ENCODE measurements at regions not wholly inside any gene's neighbourhood (a gene's known extent, or its start where the extent isn't known, plus 50 kb on each side); places are given as distances from the start of the nearest gene placed in this dataset.

DNA sequence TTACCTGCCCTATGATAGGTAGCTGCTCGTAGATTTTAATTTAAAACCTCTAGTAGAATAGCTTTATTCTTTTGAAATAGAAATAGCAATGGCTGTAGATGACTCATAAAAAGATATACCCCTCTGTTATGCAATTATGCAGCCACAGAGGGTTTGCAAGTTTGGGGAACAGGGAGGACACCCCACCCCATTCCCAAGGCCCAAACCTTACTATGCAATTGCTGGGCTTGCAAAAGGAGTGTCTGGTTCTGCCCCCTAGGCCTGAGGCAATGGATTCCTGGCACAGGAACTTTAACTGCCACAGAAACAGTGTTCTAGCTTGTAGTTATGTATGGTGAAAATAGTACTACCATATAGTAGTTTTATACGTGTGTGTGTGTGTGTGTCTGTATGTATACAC, 403.3 kb downstream of the ADAMTS20 start:
- DNase-seq (ENCODE audit: low read depth, low spot score), result no peak

GRCh38 chr12:43147878-43148277, 404.1 kb downstream of the ADAMTS20 start:
- in situ Hi-C loops (cut with HindIII; ENCODE audit: low pct_unique_long_range_greater_than_20kb, low sequenced_read_pairs), result no loop called here
- DNase-seq (ENCODE audit: low read depth, low spot score), result no peak

More for the DNA sequence above, 403.3 kb downstream of the ADAMTS20 start:
- in situ Hi-C loops (cut with HindIII; ENCODE audit: low pct_unique_long_range_greater_than_20kb, low sequenced_read_pairs), result no loop called here

DNA sequence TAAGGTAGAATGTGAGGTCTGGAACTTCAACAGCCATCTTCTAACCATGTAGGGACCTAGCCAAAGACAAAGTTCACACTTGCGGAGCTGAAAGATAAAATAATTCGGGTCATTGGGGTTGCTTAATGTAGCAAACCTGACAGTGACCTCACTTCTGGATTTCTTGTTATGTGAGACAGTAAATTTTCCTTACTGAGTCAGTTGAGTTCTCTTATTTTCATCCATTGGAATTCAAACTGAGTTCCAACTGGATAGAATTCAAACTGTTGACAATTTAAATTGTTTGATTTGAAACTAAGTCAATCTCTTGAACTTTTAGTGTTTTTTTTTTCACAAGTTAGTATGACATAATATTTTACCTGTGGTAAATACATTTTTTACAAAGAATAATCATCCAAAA, 406.5 kb downstream of the ADAMTS20 start:
- in situ Hi-C loops (cut with HindIII; ENCODE audit: low pct_unique_long_range_greater_than_20kb, low sequenced_read_pairs), result no loop called here
- DNase-seq (ENCODE audit: low read depth, low spot score), result no peak

GRCh38 chr12:43143278-43143677, 408.7 kb downstream of the ADAMTS20 start:
- DNase-seq (ENCODE audit: low read depth, low spot score), result no peak
- in situ Hi-C loops (cut with HindIII; ENCODE audit: low pct_unique_long_range_greater_than_20kb, low sequenced_read_pairs), result no loop called here

- no peak for DNase-seq (ENCODE audit: low read depth, low spot score)
- in situ Hi-C loops (cut with HindIII; ENCODE audit: low pct_unique_long_range_greater_than_20kb, low sequenced_read_pairs), result no loop called here
Observed at GRCh38 chr12:43132291-43132690, 419.7 kb downstream of the ADAMTS20 start.

DNA sequence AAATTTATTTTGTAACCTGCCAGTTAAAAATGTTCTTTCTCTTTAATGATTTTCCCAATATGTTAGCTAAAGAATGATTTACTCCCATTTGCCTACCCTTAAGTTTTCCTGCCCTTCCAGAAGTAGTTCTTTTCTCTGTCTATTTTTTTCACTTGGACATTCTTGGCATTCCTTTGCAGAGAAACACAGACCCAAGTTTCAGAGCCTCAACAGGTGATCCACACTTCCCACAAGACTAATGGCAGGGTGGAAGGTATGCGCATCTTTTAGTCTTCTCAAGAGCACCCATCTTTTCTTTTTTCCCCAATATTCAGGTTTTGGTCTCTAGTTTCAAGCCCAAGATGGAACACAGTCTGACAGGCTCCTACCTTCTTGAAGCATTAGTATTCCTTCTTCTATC, 420.7 kb downstream of the ADAMTS20 start:
- in situ Hi-C loops (cut with HindIII; ENCODE audit: low pct_unique_long_range_greater_than_20kb, low sequenced_read_pairs), result no loop called here
- no peak for DNase-seq (ENCODE audit: low read depth, low spot score)

- DNase-seq (ENCODE audit: low read depth, low spot score), result no peak
- in situ Hi-C loops (cut with HindIII; ENCODE audit: low pct_unique_long_range_greater_than_20kb, low sequenced_read_pairs), result no loop called here
Observed at GRCh38 chr12:43127886-43128549, 424.0 kb downstream of the ADAMTS20 start.

DNA sequence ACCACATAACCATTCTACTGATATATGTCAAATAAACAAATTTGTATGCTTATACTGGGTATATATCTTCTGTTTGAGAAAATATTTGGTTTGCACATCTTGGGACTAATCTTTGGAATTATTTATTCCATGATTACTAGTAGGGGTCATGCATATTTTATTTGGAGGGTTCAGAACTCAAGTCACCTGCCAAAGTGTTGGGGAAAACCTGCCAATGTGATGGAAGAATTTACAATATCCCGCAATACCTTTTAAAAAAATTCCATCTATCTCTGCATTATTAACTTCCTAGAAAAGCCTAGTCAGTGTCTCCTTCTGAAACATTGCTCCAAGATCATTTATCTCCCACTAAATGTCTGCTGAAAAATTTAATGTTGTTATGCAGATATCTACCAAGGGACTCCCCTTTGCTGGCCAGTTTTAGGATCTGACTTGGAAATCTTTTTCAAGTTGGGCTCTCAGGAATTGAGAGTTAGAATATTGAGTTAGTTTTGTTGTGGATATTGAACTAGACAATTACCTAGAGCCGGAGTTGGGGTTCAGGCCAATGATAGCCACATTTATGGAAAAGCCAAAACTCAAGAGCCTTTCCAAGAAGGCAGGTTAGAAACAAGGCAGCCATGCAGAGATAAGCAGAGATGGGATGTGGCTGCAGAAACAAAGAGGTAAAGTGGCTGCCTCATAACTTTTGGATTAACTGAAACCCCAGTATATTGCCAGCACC, 425.2 kb downstream of the ADAMTS20 start:
- DNase-seq (ENCODE audit: low read depth, low spot score), result no peak
- in situ Hi-C loops (cut with HindIII; ENCODE audit: low pct_unique_long_range_greater_than_20kb, low sequenced_read_pairs), result no loop called here

DNA sequence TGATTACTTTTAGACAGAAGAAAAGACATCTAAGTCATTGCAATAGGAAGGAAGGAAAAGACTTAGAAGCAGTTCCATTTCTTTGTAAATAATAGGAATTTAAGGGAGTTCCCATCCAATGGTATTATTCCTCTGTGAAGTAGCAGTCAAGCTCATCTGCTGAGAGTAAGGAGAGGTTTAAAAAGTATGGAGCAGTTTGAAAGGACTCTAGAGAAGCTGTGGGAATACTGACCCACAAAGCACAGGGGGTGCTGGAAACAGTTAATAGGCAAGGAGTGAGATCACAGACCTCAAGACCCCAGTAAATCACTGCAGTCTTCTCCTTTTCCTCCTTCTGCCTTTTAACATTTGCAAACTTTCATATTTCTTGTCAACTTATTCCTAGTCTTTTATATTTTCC, 428.5 kb downstream of the ADAMTS20 start:
- no peak for DNase-seq (ENCODE audit: low read depth, low spot score)
- in situ Hi-C loops (cut with HindIII; ENCODE audit: low pct_unique_long_range_greater_than_20kb, low sequenced_read_pairs), result no loop called here

GRCh38 chr12:43120150-43120549, 431.9 kb downstream of the ADAMTS20 start:
- no peak for DNase-seq (ENCODE audit: low read depth, low spot score)
- in situ Hi-C loops (cut with HindIII; ENCODE audit: low pct_unique_long_range_greater_than_20kb, low sequenced_read_pairs), result no loop called here

DNA sequence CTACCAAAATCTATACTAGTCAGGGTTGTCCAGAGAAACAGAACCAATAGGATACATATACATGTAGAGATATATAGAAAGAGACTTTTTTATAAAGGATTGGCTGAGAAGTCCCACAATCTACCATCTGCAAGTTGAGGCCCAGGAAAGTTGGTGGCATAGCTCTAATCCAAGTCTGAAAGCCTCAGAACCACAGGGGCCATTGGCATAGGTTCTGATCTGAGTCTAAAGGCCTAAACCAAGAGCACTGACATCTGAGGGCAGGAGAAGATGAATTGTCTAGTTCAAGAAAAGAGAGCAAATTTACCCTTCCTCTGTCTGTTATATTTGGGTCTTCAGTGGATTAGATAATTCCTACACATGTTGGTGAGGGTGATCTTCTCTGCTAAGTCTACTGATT, 433.1 kb downstream of the ADAMTS20 start:
- in situ Hi-C loops (cut with HindIII; ENCODE audit: low pct_unique_long_range_greater_than_20kb, low sequenced_read_pairs), result no loop called here
- no peak for DNase-seq (ENCODE audit: low read depth, low spot score)

DNA sequence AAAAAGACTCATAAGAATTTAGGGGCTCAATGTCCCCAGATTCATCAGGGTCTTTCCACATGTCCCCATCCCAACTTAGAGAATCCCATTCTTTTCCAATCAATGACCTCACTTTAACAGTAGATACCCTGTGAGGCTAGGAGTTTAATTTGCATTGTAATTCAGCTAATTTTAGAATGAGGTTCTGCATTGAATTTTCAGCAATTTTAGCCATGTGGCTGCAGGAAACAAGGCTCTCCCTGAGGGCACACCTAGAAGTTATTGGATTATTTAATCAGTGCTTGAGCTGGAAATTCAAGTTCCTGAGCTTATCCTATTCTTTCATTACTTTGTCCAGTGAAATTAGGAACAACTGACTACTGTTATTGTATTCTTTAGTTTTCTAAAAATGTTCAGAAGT, 433.8 kb downstream of the ADAMTS20 start:
- no peak for DNase-seq (ENCODE audit: low read depth, low spot score)
- in situ Hi-C loops (cut with HindIII; ENCODE audit: low pct_unique_long_range_greater_than_20kb, low sequenced_read_pairs), result no loop called here

- DNase-seq (ENCODE audit: low read depth, low spot score), result no peak
- in situ Hi-C loops (cut with HindIII; ENCODE audit: low pct_unique_long_range_greater_than_20kb, low sequenced_read_pairs), result no loop called here
Observed at GRCh38 chr12:43117226-43117930, 434.6 kb downstream of the ADAMTS20 start.

DNA sequence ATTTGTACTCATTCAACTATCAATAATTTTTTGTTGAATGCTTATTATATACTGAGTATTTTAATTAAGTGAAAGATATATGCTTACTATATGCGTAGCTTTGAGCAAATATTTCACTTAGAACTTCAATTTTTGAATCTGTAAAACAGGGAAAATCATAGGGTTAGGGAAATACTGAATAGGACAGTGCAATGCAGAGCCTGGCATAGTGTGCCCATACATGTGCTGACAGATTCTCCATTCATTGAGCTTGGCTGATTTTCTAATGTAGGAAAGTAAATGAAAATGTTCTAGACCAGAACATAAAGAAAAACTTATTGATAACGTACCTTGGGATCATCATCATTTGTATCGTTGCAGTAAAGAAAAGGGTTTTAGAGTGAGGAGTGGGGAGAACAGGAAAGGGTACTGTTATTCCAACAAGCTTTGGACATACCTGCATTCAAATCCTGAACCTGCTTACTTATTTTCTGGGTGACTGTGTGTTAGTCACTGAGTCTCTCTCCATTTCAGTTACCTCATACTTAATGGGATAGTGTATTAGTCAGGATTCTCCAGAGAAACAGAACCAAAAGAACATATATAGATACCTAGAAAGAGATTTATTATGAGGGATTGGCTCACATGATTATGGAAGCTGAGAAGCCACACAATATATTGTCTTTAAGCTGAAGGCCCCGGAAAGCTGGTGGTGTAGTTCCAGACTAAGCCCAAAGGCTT, 436.4 kb downstream of the ADAMTS20 start:
- in situ Hi-C loops (cut with HindIII; ENCODE audit: low pct_unique_long_range_greater_than_20kb, low sequenced_read_pairs), result no loop called here
- DNase-seq (ENCODE audit: low read depth, low spot score), result no peak

GRCh38 chr12:43114316-43114715, 437.7 kb downstream of the ADAMTS20 start:
- in situ Hi-C loops (cut with HindIII; ENCODE audit: low pct_unique_long_range_greater_than_20kb, low sequenced_read_pairs), result no loop called here
- DNase-seq (ENCODE audit: low read depth, low spot score), result no peak

GRCh38 chr12:43113616-43114015, 438.4 kb downstream of the ADAMTS20 start:
- in situ Hi-C loops (cut with HindIII; ENCODE audit: low pct_unique_long_range_greater_than_20kb, low sequenced_read_pairs), result no loop called here
- DNase-seq (ENCODE audit: low read depth, low spot score), result no peak

DNA sequence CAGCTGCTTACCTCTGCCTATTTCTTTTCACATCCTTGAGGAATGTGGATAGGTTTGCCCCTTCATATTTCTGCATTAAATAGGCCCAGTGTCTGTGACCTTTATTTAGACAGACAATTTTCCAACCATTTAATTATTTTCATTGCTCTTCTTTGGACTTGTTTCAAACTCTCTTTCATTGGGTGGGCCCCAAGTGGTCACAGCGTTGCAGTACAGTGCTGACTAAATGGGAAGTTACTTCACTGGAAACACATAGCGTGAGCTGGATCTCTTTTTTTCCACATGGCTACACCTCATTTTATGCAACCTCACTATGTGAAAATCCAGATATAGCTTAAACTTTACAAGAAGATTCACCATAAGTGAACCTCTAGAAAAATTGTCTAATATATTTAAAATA, 438.9 kb downstream of the ADAMTS20 start:
- no peak for DNase-seq (ENCODE audit: low read depth, low spot score)
- in situ Hi-C loops (cut with HindIII; ENCODE audit: low pct_unique_long_range_greater_than_20kb, low sequenced_read_pairs), result no loop called here
